Esophagus muscularis mucosa (tissue), 4 donors: ENCODE measurements at regions not wholly inside any gene's neighbourhood (a gene's known extent, or its start where the extent isn't known, plus 50 kb on each side); places are given as distances from the start of the nearest gene placed in this dataset.
"Not testable (repeated sequence)": the region's sequence is repeated elsewhere in the genome, so short reads cannot be mapped to it uniquely, and the experiment has no call there.

Experiments used
- DNase-seq: peaks from one replicate; pipeline ENCODE4 v3.0.0-alpha.2; 2017; ENCODE audit errors: extremely low spot score
- H3K27ac ChIP-seq, 4 donors: fragments of 200-600 bp; sonication (generic); replicated peaks in 1 of 4; 1 replicate in 3 of 4; 2 replicates in 1 of 4; pipeline ENCODE4 v1.5.1; 2016 to 2019; ENCODE audit warnings: mild to moderate bottlenecking in 1 of 4
- H3K27me3 ChIP-seq, 4 donors: fragments of 200-600 bp; sonication (generic); one replicate each; pipeline versions ENCODE4 v1.5.1 to v1.6.0; 2016 to 2019
- H3K36me3 ChIP-seq, 4 donors: fragments of 200-600 bp; sonication (generic); one replicate each; pipeline ENCODE4 v1.5.1; 2016 to 2019
- H3K4me1 ChIP-seq, 4 donors: fragments of 200-600 bp; sonication (generic); one replicate each; pipeline ENCODE4 v1.5.1; 2016 to 2019
- H3K4me3 ChIP-seq, 4 donors: fragments of 200-600 bp; sonication (generic); 1 replicate in 2 of 4; 2 replicates in 2 of 4; pipeline ENCODE4 v1.5.1; 2016 to 2019; ENCODE audit warnings: mild to moderate bottlenecking in 4 of 4, moderate library complexity in 1 of 4
- H3K9me3 ChIP-seq, 4 donors: fragments of 200-600 bp; sonication (generic); 1 replicate in 3 of 4; 2 replicates in 1 of 4; pipeline ENCODE4 v1.5.1; 2016 to 2019
- EP300 ChIP-seq: sonication (generic); formaldehyde crosslinking; IDR thresholded peaks from one replicate; pipeline ENCODE4 v1.6.1; 2017; ENCODE audit warnings: antibody characterized with exemption
- POLR2A ChIP-seq: fragments of 450-650 bp; IDR thresholded peaks from one replicate; pipeline ENCODE4 v1.6.1; 2017; ENCODE audit warnings: antibody characterized with exemption, moderate library complexity, mild to moderate bottlenecking, low read depth
- POLR2AphosphoS5 ChIP-seq, 2 donors: sonication (generic); formaldehyde crosslinking; IDR thresholded peaks; one replicate each; pipeline ENCODE4 v1.6.1; 2017; ENCODE audit warnings: antibody characterized with exemption in 2 of 2
- WGBS: methylation state at CpG from one replicate; pipeline ENCODE4 v1.1.5; 2018; 5-methylcytosine and 5-hydroxymethylcytosine counted together
- intact Hi-C: fragments of 100-400 bp; cut with DNase I; formaldehyde crosslinking; loops from one replicate; pipeline ENCODE4 v1.15.1; 2023
- TF ChIP-seq, protein P1 (sequence below), 3 experiments: fragments of 200-600 bp in 2 of 3; fragments of 450-650 bp in 1 of 3; sonication (generic) in 2 of 3; IDR thresholded peaks; one replicate each; pipeline ENCODE4 v1.5.1; 2017 to 2019; ENCODE audit warnings: antibody characterized with exemption in 3 of 3, mild to moderate bottlenecking in 2 of 3, moderate library complexity in 1 of 3

- intact Hi-C loops, result no loop called here
- Histone ChIP-seq H3K4me1 (no peaks in the 10 kb centered on the region), H3K9me3 (peaks cover 0 to under 1% (median 0%) of the 10 kb centered on the region in 4 donors), H3K27me3 (no peaks in the 10 kb centered on the region), H3K4me3 (no peak overlapping the region), H3K36me3 (no peaks in the 10 kb centered on the region), H3K27ac (no peak overlapping the region)
- TF ChIP-seq EP300 (no peak), POLR2AphosphoS5 (IDR thresholded peaks at IDR 0.05) (no peak), POLR2A (no peak)
- TF ChIP-seq, protein P1, sequence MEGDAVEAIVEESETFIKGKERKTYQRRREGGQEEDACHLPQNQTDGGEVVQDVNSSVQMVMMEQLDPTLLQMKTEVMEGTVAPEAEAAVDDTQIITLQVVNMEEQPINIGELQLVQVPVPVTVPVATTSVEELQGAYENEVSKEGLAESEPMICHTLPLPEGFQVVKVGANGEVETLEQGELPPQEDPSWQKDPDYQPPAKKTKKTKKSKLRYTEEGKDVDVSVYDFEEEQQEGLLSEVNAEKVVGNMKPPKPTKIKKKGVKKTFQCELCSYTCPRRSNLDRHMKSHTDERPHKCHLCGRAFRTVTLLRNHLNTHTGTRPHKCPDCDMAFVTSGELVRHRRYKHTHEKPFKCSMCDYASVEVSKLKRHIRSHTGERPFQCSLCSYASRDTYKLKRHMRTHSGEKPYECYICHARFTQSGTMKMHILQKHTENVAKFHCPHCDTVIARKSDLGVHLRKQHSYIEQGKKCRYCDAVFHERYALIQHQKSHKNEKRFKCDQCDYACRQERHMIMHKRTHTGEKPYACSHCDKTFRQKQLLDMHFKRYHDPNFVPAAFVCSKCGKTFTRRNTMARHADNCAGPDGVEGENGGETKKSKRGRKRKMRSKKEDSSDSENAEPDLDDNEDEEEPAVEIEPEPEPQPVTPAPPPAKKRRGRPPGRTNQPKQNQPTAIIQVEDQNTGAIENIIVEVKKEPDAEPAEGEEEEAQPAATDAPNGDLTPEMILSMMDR (IDR thresholded peaks at IDR 0.05), result no peak
- 57% methylated on average over 1 of the region's 1 CpG for WGBS
- no peak for DNase-seq
Observed at GRCh38 chr1:100597061-100597741, 59.3 kb downstream of the GPR88 start.

DNA sequence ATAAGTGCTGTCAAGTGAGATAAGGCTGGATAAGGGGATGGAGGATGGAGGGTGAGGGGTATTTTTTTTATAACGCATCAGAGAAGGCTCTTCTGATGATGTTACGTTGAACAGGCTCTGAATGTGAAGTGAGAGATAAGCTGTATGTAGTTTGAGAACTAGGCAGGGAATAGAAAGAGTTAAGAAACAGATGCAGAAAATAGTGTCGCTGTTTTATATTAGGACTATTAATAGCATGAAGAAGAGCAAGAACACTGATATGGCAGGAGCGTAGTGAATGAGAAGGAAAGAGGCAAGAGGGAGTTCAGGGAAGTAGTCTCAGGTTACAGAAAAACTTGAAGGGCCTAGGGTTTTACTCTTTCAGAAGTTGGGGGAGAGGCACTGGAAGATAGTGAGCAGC lies 59.8 kb downstream of the GPR88 start:
- H3K4me1 ChIP-seq, result no peaks in the 10 kb centered on the region
- WGBS, result 56% methylated on average over 4 of the region's 4 CpGs
- intact Hi-C loops, result no loop called here
- H3K27ac ChIP-seq, result no peak overlapping the region
- no peaks in the 10 kb centered on the region for H3K27me3 ChIP-seq
- no peaks in the 10 kb centered on the region for H3K36me3 ChIP-seq
- TF ChIP-seq, protein P1 (IDR thresholded peaks at IDR 0.05), result no peak
- TF ChIP-seq POLR2A, result no peak
- no peak for TF ChIP-seq EP300
- TF ChIP-seq POLR2AphosphoS5 (IDR thresholded peaks at IDR 0.05), result no peak
- H3K9me3 ChIP-seq, result peaks cover 0 to 2% (median 0%) of the 10 kb centered on the region in 4 donors
- H3K4me3 ChIP-seq, result no peak overlapping the region
- no peak for DNase-seq

DNA sequence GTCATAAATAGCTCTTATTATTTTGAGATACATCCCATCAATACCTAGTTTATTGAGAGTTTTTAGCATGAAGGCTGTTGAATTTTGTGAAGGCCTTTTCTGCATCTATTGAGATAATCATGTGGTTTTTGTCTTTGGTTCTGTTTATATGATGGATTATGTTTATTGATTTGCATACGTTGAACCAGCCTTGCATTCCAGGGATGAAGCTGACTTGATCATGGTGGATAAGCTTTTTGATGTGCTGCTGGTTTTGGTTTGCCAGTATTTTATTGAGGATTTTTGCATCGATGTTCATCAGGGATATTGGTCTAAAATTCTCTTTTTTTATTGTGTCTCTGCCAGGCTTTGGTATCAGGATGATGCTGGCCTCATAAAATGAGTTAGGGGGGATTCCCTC lies 62.4 kb downstream of the GPR88 start:
- H3K4me3 ChIP-seq, H3K9me3 ChIP-seq, H3K27me3 ChIP-seq, intact Hi-C loops, DNase-seq, H3K27ac ChIP-seq, H3K4me1 ChIP-seq, H3K36me3 ChIP-seq: not testable (repeated sequence)
- WGBS, result 82% methylated on average over 2 of the region's 2 CpGs

DNA sequence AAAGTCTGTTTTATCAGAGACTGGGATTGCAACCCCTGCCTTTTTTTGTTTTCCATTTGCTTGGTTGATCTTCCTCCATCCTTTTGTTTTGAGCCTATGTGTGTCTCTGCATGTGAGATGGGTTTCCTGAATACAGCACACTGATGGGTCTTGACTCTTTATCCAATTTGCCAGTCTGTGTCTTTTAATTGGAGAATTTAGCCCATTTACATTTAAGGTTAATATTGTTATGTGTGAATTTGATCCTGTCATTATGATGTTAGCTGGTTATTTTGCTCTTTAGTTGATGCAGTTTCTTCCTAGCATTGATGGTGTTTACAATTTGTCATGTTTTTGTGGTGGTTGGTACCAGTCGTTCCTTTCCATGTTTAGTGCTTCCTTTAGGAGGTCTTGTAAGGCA lies 64.1 kb downstream of the GPR88 start:
- H3K27me3 ChIP-seq, H3K36me3 ChIP-seq, H3K27ac ChIP-seq, H3K4me1 ChIP-seq, intact Hi-C loops, H3K4me3 ChIP-seq, H3K9me3 ChIP-seq, DNase-seq: not testable (repeated sequence)
- WGBS, result 74% methylated on average over 1 of the region's 1 CpG

GRCh38 chr1:100604372-100604771 lies 66.4 kb downstream of the GPR88 start:
- DNase-seq, result no peak
- Histone ChIP-seq H3K27me3 (no peaks in the 10 kb centered on the region), H3K36me3 (no peaks in the 10 kb centered on the region), H3K27ac (no peak overlapping the region), H3K4me3 (no peak overlapping the region), H3K9me3 (peaks cover 0 to 2% (median 0%) of the 10 kb centered on the region in 4 donors), H3K4me1 (no peaks in the 10 kb centered on the region)
- intact Hi-C loops, result no loop called here
- TF ChIP-seq, protein P1 (IDR thresholded peaks at IDR 0.05), result no peak
- TF ChIP-seq POLR2A, result no peak
- TF ChIP-seq POLR2AphosphoS5 (IDR thresholded peaks at IDR 0.05), result no peak
- 42% methylated on average over 1 of the region's 1 CpG for WGBS

DNA sequence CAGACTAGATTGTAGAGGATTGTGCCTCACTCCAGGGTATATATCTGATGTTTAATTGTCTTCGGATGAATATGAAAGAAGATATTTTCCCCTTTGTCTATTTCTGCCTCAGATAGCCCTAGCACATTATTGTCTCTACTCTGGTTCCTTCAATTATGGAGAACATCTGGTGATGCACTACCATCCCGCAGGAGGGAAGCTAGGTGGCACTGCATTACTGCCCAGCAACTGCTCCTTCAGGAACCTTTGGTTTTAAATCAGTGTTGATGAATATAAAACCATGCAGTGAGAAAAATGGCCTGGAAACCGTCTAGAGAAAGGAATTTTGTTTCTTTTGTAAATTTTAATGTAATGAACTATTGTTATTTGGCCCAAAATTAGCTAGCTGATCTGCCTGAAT lies 68.5 kb downstream of the GPR88 start:
- H3K27me3 ChIP-seq, result no peaks in the 10 kb centered on the region
- H3K9me3 ChIP-seq, result peaks cover 0 to 2% (median 0%) of the 10 kb centered on the region in 4 donors
- H3K4me1 ChIP-seq, result no peaks in the 10 kb centered on the region
- H3K36me3 ChIP-seq, result no peaks in the 10 kb centered on the region
- no peak overlapping the region for H3K4me3 ChIP-seq
- WGBS, result 37% methylated on average over 3 of the region's 3 CpGs
- DNase-seq, result no peak
- intact Hi-C loops, result loop anchor here (2.0 kb wide), 1 partner anchor 260 kb away; no protein-coding TSS in a partner anchor
- no peak overlapping the region for H3K27ac ChIP-seq
- TF ChIP-seq POLR2AphosphoS5 (IDR thresholded peaks at IDR 0.05), result no peak
- no peak for TF ChIP-seq POLR2A
- TF ChIP-seq, protein P1 (IDR thresholded peaks at IDR 0.05), result peak; percentile 57 to 73 (median 60)
- no peak for TF ChIP-seq EP300
